LoVo (cell line): ENCODE measurements at regions not wholly inside any gene's neighbourhood (a gene's known extent, or its start where the extent isn't known, plus 50 kb on each side); places are given as distances from the start of the nearest gene placed in this dataset.

Experiments used
- DNase-seq: peaks from one replicate; pipeline ENCODE4 v3.0.0-alpha.2; 2016; ENCODE audit warnings: low spot score

- DNase-seq = no peak
These were observed 535.6 kb upstream of the AGTR1 start for GRCh38 chr3:148162132-148162531.

GRCh38 chr3:148168347-148168746 lies 529.4 kb upstream of the AGTR1 start:
- no peak for DNase-seq

GRCh38 chr3:148173851-148174250 lies 523.9 kb upstream of the AGTR1 start:
- DNase-seq = no peak

- DNase-seq = no peak
These were observed 522.5 kb upstream of the AGTR1 start for GRCh38 chr3:148175214-148175613.

- DNase-seq = peak; percentile 5
These were observed 519.2 kb upstream of the AGTR1 start for GRCh38 chr3:148178503-148178902.

- DNase-seq = no peak
These were observed 512.9 kb upstream of the AGTR1 start for GRCh38 chr3:148184798-148185197.

- no peak for DNase-seq
These were observed 510.8 kb upstream of the AGTR1 start for GRCh38 chr3:148186881-148187280.

GRCh38 chr3:148187296-148187695 lies 510.4 kb upstream of the AGTR1 start:
- no peak for DNase-seq

- no peak for DNase-seq
These were observed 507.2 kb upstream of the AGTR1 start for GRCh38 chr3:148190441-148190990.

GRCh38 chr3:148191966-148192365 lies 505.7 kb upstream of the AGTR1 start:
- DNase-seq = no peak

GRCh38 chr3:148197061-148197460 lies 500.6 kb upstream of the AGTR1 start:
- DNase-seq = no peak

- no peak for DNase-seq
These were observed 495.3 kb upstream of the AGTR1 start for GRCh38 chr3:148202386-148202785.

GRCh38 chr3:148203297-148204010 lies 494.2 kb upstream of the AGTR1 start:
- no peak for DNase-seq

- DNase-seq = no peak
These were observed 493.6 kb upstream of the AGTR1 start for GRCh38 chr3:148204131-148204530.

GRCh38 chr3:148205977-148206376 lies 491.7 kb upstream of the AGTR1 start:
- no peak for DNase-seq

GRCh38 chr3:148206446-148206845 lies 491.3 kb upstream of the AGTR1 start:
- no peak for DNase-seq

- no peak for DNase-seq
These were observed 488.7 kb upstream of the AGTR1 start for GRCh38 chr3:148208975-148209374.

- DNase-seq = peak; percentile 59
These were observed 486.0 kb upstream of the AGTR1 start for GRCh38 chr3:148211725-148212124.

GRCh38 chr3:148214705-148215104 lies 483.0 kb upstream of the AGTR1 start:
- DNase-seq = no peak

GRCh38 chr3:148217317-148217716 lies 480.4 kb upstream of the AGTR1 start:
- no peak for DNase-seq

- DNase-seq = no peak
These were observed 479.5 kb upstream of the AGTR1 start for GRCh38 chr3:148218222-148218621.

GRCh38 chr3:148219999-148220398 lies 477.7 kb upstream of the AGTR1 start:
- no peak for DNase-seq

- no peak for DNase-seq
These were observed 476.4 kb upstream of the AGTR1 start for GRCh38 chr3:148221303-148221702.

GRCh38 chr3:148223266-148223665 lies 474.4 kb upstream of the AGTR1 start:
- no peak for DNase-seq
